ENCODE measurements at regions not wholly inside any gene's neighbourhood (a gene's known extent, or its start where the extent isn't known, plus 50 kb on each side); places are given as distances from the start of the nearest gene placed in this dataset.

GRCh38 chr1:60822252-60822651 lies 260.1 kb upstream of the NFIA start:
- TF ChIP-seq CTCF (IDR thresholded peaks at IDR 0.05) (no peak), POLR2AphosphoS5 (IDR thresholded peaks at IDR 0.05) (no peak), POLR2A (IDR thresholded peaks at IDR 0.05) (no peak)
